NB4 (cell line): ENCODE measurements at regions not wholly inside any gene's neighbourhood (a gene's known extent, or its start where the extent isn't known, plus 50 kb on each side); places are given as distances from the start of the nearest gene placed in this dataset.

ENCODE experiments used
- CTCF ChIP-seq: IDR thresholded peaks from one replicate; pipeline ENCODE4 v1.5.1; 2012; ENCODE audit warnings: low read depth, low read length
- MAX ChIP-seq: IDR thresholded peaks from 2 replicates; pipeline ENCODE4 v1.6.1; 2011; ENCODE audit warnings: low read depth, low read length
- POLR2A ChIP-seq: IDR thresholded peaks from 2 replicates; pipeline ENCODE4 v1.6.1; 2011; ENCODE audit warnings: mild to moderate bottlenecking; ENCODE audit not compliant: insufficient read length; ENCODE audit errors: extremely low read depth

- TF ChIP-seq POLR2A (no peak), CTCF (no peak), MAX (no peak)
Observed at GRCh38 chr6:119686240-119686639, 336.7 kb upstream of the MAN1A1 start.
